ENCODE measurements at regions not wholly inside any gene's neighbourhood (a gene's known extent, or its start where the extent isn't known, plus 50 kb on each side); places are given as distances from the start of the nearest gene placed in this dataset.

DNA sequence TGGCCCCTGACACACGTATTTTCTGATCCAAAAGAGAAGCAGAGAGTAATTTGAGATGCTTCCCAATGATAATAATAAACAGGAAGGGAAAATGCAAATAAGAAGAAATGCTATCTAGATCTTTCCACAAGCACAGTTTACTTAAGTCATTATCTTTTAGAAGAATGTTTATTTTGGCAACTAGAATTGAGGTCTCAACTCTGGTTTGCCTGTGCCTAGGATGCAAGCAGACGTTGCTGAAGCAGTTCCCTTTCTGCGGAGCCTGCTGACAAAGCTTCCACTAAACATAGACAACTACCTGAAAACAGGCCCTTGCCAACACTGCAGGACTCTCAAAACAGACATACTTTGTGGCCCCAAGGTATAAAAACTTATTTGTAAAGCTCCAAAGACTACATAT is 315.8 kb upstream of the POM121L12 start:
- WGBS, 5 donors = 10 to 33% (median 20%) methylated on average over 3 of the region's 3 CpGs
- Histone ChIP-seq H3K4me3 (no peak overlapping the region), H3K27me3 (no peaks in the 10 kb centered on the region), H3K9me3 (no peaks in the 10 kb centered on the region), H3K36me3 (no peaks in the 10 kb centered on the region), H3K27ac (no peak overlapping the region), H3K4me1 (no peaks in the 10 kb centered on the region)
- intact Hi-C loops (cut with DNase I; ENCODE audit: low total_unique reads) = no loop called here
- peak in 1 of 2 donors; percentile 8 for DNase-seq
- no peak for TF ChIP-seq POLR2A (IDR thresholded peaks at IDR 0.05)

DNA sequence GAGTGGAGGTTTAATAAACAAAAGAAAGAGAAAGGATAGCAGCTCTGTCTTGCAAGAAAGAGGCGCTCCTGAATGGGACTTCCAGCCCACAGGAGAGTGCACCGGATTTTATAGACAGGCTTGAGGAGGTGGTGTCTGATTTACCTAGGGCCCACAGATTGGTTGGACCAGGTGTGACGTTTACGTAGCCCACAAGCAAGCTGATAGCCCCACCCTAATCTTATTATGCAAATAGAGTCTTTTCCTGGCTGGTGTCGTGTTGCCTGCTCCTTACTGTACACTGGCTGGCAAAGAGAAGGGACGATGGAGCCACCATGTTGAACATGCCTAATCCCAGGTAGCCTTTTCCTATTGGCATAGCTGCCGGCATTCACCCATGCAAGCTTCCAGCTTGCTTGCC is 319.7 kb upstream of the POM121L12 start:
- TF ChIP-seq, protein P1, sequence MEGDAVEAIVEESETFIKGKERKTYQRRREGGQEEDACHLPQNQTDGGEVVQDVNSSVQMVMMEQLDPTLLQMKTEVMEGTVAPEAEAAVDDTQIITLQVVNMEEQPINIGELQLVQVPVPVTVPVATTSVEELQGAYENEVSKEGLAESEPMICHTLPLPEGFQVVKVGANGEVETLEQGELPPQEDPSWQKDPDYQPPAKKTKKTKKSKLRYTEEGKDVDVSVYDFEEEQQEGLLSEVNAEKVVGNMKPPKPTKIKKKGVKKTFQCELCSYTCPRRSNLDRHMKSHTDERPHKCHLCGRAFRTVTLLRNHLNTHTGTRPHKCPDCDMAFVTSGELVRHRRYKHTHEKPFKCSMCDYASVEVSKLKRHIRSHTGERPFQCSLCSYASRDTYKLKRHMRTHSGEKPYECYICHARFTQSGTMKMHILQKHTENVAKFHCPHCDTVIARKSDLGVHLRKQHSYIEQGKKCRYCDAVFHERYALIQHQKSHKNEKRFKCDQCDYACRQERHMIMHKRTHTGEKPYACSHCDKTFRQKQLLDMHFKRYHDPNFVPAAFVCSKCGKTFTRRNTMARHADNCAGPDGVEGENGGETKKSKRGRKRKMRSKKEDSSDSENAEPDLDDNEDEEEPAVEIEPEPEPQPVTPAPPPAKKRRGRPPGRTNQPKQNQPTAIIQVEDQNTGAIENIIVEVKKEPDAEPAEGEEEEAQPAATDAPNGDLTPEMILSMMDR (IDR thresholded peaks at IDR 0.05) = no peak
- TF ChIP-seq EP300 (IDR thresholded peaks at IDR 0.05) = no peak
- TF ChIP-seq POLR2A (IDR thresholded peaks at IDR 0.05) = no peak
- no peak for TF ChIP-seq POLR2AphosphoS5 (IDR thresholded peaks at IDR 0.05)
- Histone ChIP-seq H3K4me1 (no peaks in the 10 kb centered on the region), H3K27me3 (no peaks in the 10 kb centered on the region), H3K36me3 (no peaks in the 10 kb centered on the region), H3K27ac (no peak overlapping the region), H3K9me3 (peaks cover 0 to 11% (median 0%) of the 10 kb centered on the region in 4 donors), H3K4me3 (no peak overlapping the region)
- WGBS, 5 donors = 75 to 85% (median 82%) methylated on average over 7 of the region's 7 CpGs
- DNase-seq = no peak
- intact Hi-C loops (cut with DNase I; ENCODE audit: low total_unique reads) = no loop called here

DNA sequence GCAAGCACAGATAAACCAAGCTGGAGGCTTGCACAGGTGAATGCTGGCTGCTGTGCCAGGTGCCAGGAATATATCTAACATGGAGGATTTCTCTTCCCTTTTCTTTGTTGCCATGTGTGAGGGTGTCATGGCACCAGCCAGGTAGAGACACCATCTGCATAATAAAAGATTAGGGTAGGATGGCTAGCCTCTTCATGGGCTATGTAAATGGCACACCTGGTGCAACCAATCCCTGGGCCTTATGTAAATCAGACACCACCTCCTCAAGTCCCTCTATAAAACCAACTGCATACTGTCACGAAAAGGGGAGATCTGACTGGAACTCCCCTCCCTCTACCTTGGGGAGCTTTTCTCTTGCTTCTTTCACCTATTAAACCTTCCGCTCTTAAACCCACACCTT is 322.5 kb upstream of the POM121L12 start:
- Histone ChIP-seq H3K4me1 (no peaks in the 10 kb centered on the region), H3K4me3 (no peak overlapping the region), H3K27ac (no peak overlapping the region), H3K9me3 (peaks cover 0 to 18% (median 0%) of the 10 kb centered on the region in 4 donors), H3K36me3 (no peaks in the 10 kb centered on the region), H3K27me3 (no peaks in the 10 kb centered on the region)
- no peak for DNase-seq
- intact Hi-C loops (cut with DNase I; ENCODE audit: low total_unique reads) = no loop called here
- WGBS, 5 donors = 38 to 90% (median 75%) methylated on average over 2 of the region's 2 CpGs
- TF ChIP-seq POLR2A (IDR thresholded peaks at IDR 0.05) = no peak
- TF ChIP-seq, protein P1 (IDR thresholded peaks at IDR 0.05) = no peak
- TF ChIP-seq POLR2AphosphoS5 (IDR thresholded peaks at IDR 0.05) = no peak
- TF ChIP-seq EP300 (IDR thresholded peaks at IDR 0.05) = no peak

DNA sequence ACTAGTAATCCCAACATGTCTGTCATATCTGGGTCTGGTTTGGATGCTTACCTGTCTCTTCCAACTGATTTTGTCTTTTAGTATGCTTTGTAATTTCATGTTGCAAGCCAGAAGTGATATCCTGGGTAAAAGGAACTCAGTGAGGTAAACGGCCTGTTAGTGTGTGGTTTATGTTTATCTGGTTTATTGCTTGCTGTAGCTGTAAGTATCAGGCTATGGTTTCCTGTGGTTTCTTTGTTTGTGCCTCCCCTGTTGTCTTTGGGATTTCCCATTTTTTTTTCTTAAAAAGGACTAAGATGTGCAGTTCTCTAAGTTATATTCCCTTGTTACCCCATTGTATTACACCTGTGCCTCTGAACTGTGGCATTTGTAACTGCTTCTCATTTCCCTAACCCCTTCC is 323.5 kb upstream of the POM121L12 start:
- H3K36me3 ChIP-seq = no peaks in the 10 kb centered on the region
- no peak overlapping the region for H3K4me3 ChIP-seq
- TF ChIP-seq, protein P1 (IDR thresholded peaks at IDR 0.05) = no peak
- TF ChIP-seq EP300 (IDR thresholded peaks at IDR 0.05) (no peak), POLR2AphosphoS5 (IDR thresholded peaks at IDR 0.05) (no peak), POLR2A (IDR thresholded peaks at IDR 0.05) (no peak)
- H3K9me3 ChIP-seq = peaks cover 0 to 18% (median 0%) of the 10 kb centered on the region in 4 donors
- 38 to 54% (median 51%) methylated on average over 1 of the region's 1 CpG for WGBS, 5 donors
- no peaks in the 10 kb centered on the region for H3K27me3 ChIP-seq
- intact Hi-C loops (cut with DNase I; ENCODE audit: low total_unique reads) = no loop called here
- H3K4me1 ChIP-seq = no peaks in the 10 kb centered on the region
- no peak overlapping the region for H3K27ac ChIP-seq
- no peak for DNase-seq

DNA sequence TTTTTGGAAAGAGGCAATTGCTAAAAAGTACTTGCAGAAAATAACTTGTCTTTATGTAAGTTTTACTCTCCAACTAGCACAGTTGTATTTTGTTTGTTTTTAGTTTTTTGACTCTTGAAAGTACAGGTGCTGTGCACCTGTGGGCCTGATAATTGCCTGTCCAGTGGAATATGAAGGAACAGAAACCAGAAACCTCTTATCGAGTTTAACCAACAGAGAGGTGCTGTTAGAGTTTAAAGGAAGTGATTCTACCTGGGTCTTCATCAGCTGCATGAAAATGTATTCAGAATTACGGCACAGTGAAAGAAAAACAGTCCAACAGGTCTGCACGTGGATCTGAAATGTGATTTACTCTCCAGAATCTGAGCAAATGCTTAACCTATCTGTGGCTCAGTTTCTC is 326.6 kb upstream of the POM121L12 start:
- intact Hi-C loops (cut with DNase I; ENCODE audit: low total_unique reads) = no loop called here
- H3K27me3 ChIP-seq = no peaks in the 10 kb centered on the region
- H3K27ac ChIP-seq = no peak overlapping the region
- no peaks in the 10 kb centered on the region for H3K4me1 ChIP-seq
- H3K9me3 ChIP-seq = peaks cover 0 to 18% (median 0%) of the 10 kb centered on the region in 4 donors
- no peak for TF ChIP-seq POLR2A (IDR thresholded peaks at IDR 0.05)
- H3K36me3 ChIP-seq = no peaks in the 10 kb centered on the region
- WGBS, 5 donors = 62 to 73% (median 70%) methylated on average over 3 of the region's 3 CpGs
- H3K4me3 ChIP-seq = no peak overlapping the region
- no peak for DNase-seq
